GM20000 (cell line): ENCODE measurements at regions not wholly inside any gene's neighbourhood (a gene's known extent, or its start where the extent isn't known, plus 50 kb on each side); places are given as distances from the start of the nearest gene placed in this dataset.

Source experiments
- DNase-seq: peaks from one replicate; pipeline ENCODE4 v3.0.0; 2012; ENCODE audit warnings: low spot score
- TF ChIP-seq, protein P1 (sequence below): IDR thresholded peaks from 2 replicates; pipeline ENCODE4 v1.5.1; 2012; ENCODE audit warnings: mild to moderate bottlenecking, control low read depth; ENCODE audit errors: extremely low read depth, missing control alignments

- TF ChIP-seq, protein P1, sequence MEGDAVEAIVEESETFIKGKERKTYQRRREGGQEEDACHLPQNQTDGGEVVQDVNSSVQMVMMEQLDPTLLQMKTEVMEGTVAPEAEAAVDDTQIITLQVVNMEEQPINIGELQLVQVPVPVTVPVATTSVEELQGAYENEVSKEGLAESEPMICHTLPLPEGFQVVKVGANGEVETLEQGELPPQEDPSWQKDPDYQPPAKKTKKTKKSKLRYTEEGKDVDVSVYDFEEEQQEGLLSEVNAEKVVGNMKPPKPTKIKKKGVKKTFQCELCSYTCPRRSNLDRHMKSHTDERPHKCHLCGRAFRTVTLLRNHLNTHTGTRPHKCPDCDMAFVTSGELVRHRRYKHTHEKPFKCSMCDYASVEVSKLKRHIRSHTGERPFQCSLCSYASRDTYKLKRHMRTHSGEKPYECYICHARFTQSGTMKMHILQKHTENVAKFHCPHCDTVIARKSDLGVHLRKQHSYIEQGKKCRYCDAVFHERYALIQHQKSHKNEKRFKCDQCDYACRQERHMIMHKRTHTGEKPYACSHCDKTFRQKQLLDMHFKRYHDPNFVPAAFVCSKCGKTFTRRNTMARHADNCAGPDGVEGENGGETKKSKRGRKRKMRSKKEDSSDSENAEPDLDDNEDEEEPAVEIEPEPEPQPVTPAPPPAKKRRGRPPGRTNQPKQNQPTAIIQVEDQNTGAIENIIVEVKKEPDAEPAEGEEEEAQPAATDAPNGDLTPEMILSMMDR = no peak
- no peak for DNase-seq
Measured at GRCh38 chr6:115570331-115570730, 490.4 kb downstream of the FRK start.

DNA sequence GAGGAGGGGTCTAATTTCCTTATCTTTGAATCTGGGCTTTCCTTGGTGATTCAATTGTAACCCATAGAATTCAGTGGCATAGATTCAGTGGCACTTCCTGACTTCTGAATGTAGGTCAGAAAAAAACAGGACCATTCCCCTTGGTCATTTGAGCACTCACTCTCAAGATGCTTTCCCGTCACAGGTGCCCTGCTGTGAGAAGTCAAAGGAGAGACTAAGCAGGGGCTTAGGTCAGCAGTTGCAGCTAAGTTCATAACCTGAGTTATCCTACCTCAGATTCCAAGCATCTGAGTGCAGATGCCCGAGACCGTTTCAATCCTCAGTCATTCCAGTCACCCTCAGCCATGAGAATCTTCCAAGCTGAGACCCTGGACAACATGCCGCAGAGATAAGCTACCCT is 506.6 kb downstream of the FRK start:
- no peak for DNase-seq
- TF ChIP-seq, protein P1 = no peak

DNA sequence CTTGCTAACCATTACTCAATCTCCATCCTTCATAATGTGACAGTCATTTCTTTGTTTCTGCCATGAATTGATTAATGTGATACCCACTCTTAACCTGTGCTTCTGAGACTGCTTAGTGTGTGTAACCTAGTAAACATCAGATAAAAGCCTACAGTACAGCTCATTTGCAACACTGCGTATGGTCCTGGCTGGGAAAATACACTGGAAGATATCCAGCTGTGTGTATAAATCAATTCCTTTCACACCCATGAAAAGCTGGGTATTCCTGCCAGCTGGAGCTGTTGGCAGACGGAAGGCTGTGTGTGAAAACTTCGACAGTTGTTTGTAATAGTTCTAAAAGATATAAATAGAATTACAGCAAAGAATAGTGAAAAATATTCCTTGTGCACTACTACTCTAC is 509.2 kb downstream of the FRK start:
- no peak for DNase-seq
- TF ChIP-seq, protein P1 = no peak

- no peak for DNase-seq
- TF ChIP-seq, protein P1 = no peak
Measured at GRCh38 chr6:115545672-115545986, 515.1 kb downstream of the FRK start.

DNA sequence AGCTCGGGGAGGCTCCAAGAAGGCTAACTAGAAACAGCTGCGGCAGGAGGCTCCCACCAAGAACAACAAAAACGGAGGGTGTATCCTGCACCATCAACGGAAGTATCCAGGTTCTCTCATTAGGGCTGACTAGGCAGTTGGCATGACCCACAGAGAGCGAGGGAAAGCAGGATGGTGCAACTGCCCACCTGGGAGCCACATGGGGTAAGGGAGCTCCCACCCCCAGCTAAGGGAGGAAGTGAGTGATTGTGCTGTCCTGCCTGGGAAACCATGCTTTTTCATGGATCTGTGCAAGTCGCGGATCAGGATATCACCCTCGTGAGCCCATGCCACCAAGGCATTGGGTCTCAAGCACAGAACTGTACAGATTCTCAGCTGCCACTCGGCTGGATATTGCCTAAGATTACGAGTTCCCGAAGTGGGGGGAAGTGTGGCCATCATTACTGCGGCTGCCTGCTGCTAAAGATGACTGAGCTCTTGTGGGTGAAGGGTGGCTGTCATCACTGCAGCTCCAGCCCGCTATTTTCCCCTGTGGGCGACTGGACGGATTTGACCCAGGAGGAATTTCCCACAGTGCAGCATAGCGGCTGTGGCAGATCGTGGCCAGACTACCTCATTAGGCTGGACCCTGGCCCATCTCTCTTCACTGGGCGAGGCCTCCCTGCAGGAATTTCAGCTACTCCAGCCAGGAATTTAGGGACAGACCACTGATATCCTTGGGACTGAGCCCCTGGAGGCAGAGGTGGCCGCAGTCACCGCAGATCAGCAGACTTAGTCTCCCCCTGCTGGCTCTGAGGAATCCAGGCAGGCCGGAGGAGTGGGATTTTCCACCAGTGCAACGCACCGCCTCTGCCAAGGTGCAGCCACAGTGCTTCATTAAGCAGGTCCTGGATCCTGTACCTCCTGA is 515.7 kb downstream of the FRK start:
- TF ChIP-seq, protein P1 = no peak
- no peak for DNase-seq

DNA sequence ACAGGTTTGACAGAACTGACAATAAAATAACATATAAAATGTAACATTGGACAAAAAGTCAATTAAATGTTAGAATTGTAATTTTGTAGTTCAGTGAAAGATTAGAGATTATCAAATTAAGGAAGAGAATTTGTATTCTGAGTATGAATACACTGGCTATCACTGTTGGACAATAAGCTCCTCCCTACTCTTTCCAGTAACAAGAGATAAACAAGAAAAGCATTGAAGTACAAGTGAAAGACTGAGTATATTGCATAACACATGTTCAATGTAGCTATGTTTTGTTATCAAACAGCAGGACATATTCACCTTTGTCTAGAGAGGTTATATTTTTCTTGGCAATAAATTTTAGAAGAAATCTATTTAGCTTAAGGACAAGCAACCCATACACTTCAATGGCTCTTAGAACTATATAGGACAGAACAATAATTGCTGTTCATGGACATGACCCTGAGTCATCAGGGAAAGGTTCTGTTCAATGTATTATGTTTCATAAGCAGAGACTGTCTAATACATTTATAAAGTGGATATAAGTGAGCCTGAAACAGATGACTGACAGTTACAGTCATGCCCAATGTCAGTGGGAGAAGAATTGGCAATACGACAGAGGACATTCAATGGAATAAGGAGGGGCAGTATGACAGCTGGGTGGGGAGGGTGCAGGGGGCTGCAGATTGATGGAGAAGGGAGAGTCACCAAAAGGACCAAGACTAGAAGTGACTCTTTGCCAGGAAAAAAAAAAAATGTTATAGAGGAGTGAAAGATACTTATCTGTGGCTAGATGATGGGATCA is 520.4 kb downstream of the FRK start:
- no peak for DNase-seq
- TF ChIP-seq, protein P1 = no peak

DNA sequence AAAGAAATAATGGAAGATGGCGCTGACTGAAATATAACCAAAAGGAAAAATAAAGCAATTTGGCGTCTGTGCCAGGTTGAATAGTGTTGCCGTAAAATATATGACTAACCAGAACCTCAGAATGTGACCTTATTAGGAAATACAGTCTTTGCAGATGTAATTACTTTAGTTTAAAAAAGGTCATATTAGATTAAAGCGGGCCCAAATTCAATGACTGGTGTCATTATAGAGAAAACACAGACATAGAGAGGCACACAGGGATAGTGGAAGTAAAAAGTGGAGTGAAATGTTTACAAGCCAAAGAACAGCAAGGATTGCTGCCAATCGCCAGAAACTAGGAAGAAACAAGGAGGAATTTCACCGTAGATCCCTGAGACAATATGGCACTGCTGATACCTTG is 521.2 kb downstream of the FRK start:
- no peak for DNase-seq
- TF ChIP-seq, protein P1 = no peak
